Vagina (tissue), 2 donors: ENCODE measurements at regions not wholly inside any gene's neighbourhood (a gene's known extent, or its start where the extent isn't known, plus 50 kb on each side); places are given as distances from the start of the nearest gene placed in this dataset.

ENCODE experiments used
- POLR2A ChIP-seq, 2 donors: fragments of 450-650 bp; IDR thresholded peaks; one replicate each; pipeline ENCODE4 v1.6.1; 2017; ENCODE audit warnings: antibody characterized with exemption in 2 of 2, mild to moderate bottlenecking in 2 of 2, moderate library complexity in 2 of 2
- POLR2AphosphoS5 ChIP-seq, 2 donors: sonication (generic); formaldehyde crosslinking; IDR thresholded peaks; one replicate each; pipeline ENCODE4 v1.9.0; 2017; ENCODE audit warnings: antibody characterized with exemption in 2 of 2, mild to moderate bottlenecking in 2 of 2, low read depth in 1 of 2; ENCODE audit not compliant: insufficient read depth in 1 of 2

- TF ChIP-seq POLR2A (IDR thresholded peaks at IDR 0.05): no peak
- TF ChIP-seq POLR2AphosphoS5 (IDR thresholded peaks at IDR 0.05; ENCODE audit: insufficient read depth in 1 of 2, low read depth in 1 of 2): no peak
These were observed 499.6 kb upstream of the SYNCRIP start for GRCh38 chr6:86142326-86142725.
